ENCODE measurements at regions not wholly inside any gene's neighbourhood (a gene's known extent, or its start where the extent isn't known, plus 50 kb on each side); places are given as distances from the start of the nearest gene placed in this dataset.

DNA sequence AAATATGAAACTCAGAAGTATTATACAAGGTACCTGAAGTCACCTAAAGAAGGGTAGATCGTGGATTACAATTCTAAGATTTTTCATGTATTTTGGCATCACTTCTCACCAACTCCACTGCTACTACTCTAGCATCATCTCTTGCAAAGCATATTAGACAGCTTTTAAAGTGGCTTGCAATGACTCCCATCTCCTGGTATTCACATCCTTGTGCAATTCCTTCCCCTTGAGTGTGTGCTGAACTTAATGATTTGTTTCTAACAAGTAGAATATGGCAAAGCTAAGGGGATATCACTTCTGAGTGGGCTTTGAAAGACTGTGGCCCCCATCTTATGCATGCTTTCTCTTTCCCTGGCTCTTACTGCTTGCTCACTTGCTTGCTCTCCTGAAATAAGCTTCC, 280.2 kb downstream of the SNX13 start:
- TF ChIP-seq, protein P1, sequence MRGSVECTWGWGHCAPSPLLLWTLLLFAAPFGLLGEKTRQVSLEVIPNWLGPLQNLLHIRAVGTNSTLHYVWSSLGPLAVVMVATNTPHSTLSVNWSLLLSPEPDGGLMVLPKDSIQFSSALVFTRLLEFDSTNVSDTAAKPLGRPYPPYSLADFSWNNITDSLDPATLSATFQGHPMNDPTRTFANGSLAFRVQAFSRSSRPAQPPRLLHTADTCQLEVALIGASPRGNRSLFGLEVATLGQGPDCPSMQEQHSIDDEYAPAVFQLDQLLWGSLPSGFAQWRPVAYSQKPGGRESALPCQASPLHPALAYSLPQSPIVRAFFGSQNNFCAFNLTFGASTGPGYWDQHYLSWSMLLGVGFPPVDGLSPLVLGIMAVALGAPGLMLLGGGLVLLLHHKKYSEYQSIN (CRISPR knock-in tag; IDR thresholded peaks at IDR 0.05; ENCODE audit: borderline replicate concordance) = no peak
- TF ChIP-seq ZKSCAN1 (IDR thresholded peaks at IDR 0.05; ENCODE audit: low read length) (no peak), ZNF570 (CRISPR knock-in tag; IDR thresholded peaks at IDR 0.05; ENCODE audit: borderline replicate concordance) (no peak), ZNF234 (CRISPR knock-in tag; conservative IDR thresholded peaks at IDR 0.05) (no peak), PHB2 (IDR thresholded peaks at IDR 0.05; ENCODE audit: partially characterized antibody) (no peak), AGO1 (IDR thresholded peaks at IDR 0.05; ENCODE audit: low read depth, low read length, poor library complexity, severe bottlenecking) (no peak), ZNF367 (CRISPR knock-in tag; IDR thresholded peaks at IDR 0.05; ENCODE audit: borderline replicate concordance) (no peak), DNMT1 (CRISPR knock-in tag; IDR thresholded peaks at IDR 0.05) (no peak), POLR2A (IDR thresholded peaks at IDR 0.05; ENCODE audit: insufficient read depth in 1 of 2, low read depth in 2 of 2, low read length in 2 of 2) (no peak), ZNF619 (CRISPR knock-in tag; IDR thresholded peaks at IDR 0.05) (no peak), RFX3 (CRISPR knock-in tag; IDR thresholded peaks at IDR 0.05) (no peak)
- TF ChIP-seq, protein P2, sequence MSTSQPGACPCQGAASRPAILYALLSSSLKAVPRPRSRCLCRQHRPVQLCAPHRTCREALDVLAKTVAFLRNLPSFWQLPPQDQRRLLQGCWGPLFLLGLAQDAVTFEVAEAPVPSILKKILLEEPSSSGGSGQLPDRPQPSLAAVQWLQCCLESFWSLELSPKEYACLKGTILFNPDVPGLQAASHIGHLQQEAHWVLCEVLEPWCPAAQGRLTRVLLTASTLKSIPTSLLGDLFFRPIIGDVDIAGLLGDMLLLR (CRISPR knock-in tag; IDR thresholded peaks at IDR 0.05) = no peak
- ChIA-PET CTCF (ENCODE audit: low intra/inter-chr PET ratio, low total read pairs) (no interaction called here), POLR2A (no interaction called here)
- no peaks in the 10 kb centered on the region; a peak in 1 of 5 replicates for H3K27me3 ChIP-seq (ENCODE audit: control insufficient read depth in 1 of 2, insufficient read depth in 2 of 2, low read length in 2 of 2)
- no TSS peak for BruUV-seq (replicated peaks)
- intact Hi-C loops (cut with micrococcal nuclease; ENCODE audit: unreplicated experiment) (no loop called here), in situ Hi-C loops (cut with HindIII; ENCODE audit: extremely low pct_ligation_motif_present, low pct_unique_long_range_greater_than_20kb) (no loop called here)
- no peak overlapping the region for H3K4me3 ChIP-seq (replicated peaks in 1 of 3; ENCODE audit: insufficient read depth in 1 of 3, low read depth in 2 of 3, low read length in 3 of 3)
- H3K9ac ChIP-seq (ENCODE audit: insufficient read depth, low read depth, low read length) = no peak overlapping the region
- WGBS (ENCODE audit: low lambda C conversion rate) = 0% methylated on average over 1 of the region's 1 CpG
- no peaks in the 10 kb centered on the region for H3K79me2 ChIP-seq (ENCODE audit: insufficient read depth, low read length)
- H4K20me1 ChIP-seq (ENCODE audit: insufficient read depth, low read length) = no peaks in the 10 kb centered on the region
- DNase-seq (ENCODE audit: low spot score) (no peak), ATAC-seq (no peak), FAIRE-seq (no peak)
- no peaks in the 10 kb centered on the region for H3K9me3 ChIP-seq (ENCODE audit: low read length)
- H3K4me1 ChIP-seq (ENCODE audit: insufficient read depth, low read length) = no peaks in the 10 kb centered on the region
- H2AFZ ChIP-seq (ENCODE audit: low read length) = no peak overlapping the region
- H3K27ac ChIP-seq (ENCODE audit: extremely low read length, insufficient read depth, low read length) = no peak overlapping the region
- no peaks in the 10 kb centered on the region for H3K36me3 ChIP-seq (replicated peaks in 1 of 2; ENCODE audit: control insufficient read depth in 1 of 2, insufficient read depth in 2 of 2, low read length in 2 of 2)
- H3K4me2 ChIP-seq (ENCODE audit: low read depth, low read length) = no peak overlapping the region

All from HepG2 (cell line).